ENCODE measurements at regions not wholly inside any gene's neighbourhood (a gene's known extent, or its start where the extent isn't known, plus 50 kb on each side); places are given as distances from the start of the nearest gene placed in this dataset.

DNA sequence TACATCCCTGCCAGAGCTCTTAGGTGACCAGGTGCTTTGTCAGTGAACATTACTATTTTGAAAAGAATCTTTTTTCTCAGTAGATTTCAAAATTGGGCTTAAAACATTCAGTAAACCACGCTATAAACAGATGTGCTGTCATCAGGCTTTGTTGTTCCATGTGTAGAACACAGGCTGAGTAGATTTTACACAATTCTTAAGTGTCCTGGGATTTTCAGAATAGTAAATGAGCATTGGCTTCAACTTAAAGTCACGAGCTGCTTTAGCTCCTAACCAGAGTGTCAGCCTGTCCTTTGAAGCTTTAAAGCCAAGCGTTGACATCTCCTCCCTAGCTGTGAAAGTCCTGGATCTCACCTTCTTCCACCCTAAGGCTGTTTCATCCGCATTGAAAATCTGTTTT is 83.6 kb downstream of the CARTPT start:
- TF ChIP-seq, protein P1, sequence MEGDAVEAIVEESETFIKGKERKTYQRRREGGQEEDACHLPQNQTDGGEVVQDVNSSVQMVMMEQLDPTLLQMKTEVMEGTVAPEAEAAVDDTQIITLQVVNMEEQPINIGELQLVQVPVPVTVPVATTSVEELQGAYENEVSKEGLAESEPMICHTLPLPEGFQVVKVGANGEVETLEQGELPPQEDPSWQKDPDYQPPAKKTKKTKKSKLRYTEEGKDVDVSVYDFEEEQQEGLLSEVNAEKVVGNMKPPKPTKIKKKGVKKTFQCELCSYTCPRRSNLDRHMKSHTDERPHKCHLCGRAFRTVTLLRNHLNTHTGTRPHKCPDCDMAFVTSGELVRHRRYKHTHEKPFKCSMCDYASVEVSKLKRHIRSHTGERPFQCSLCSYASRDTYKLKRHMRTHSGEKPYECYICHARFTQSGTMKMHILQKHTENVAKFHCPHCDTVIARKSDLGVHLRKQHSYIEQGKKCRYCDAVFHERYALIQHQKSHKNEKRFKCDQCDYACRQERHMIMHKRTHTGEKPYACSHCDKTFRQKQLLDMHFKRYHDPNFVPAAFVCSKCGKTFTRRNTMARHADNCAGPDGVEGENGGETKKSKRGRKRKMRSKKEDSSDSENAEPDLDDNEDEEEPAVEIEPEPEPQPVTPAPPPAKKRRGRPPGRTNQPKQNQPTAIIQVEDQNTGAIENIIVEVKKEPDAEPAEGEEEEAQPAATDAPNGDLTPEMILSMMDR (optimal IDR thresholded peaks at IDR 0.05 in 1 of 3, IDR thresholded peaks at IDR 0.05 in 1 of 3, conservative IDR thresholded peaks at IDR 0.05 in 1 of 3; ENCODE audit: extremely low read depth in 1 of 3, insufficient read depth in 2 of 3, low read length in 3 of 3): no peak
- TF ChIP-seq EZH2 (IDR thresholded peaks at IDR 0.05; ENCODE audit: low read length): no peak
